ENCODE measurements at regions not wholly inside any gene's neighbourhood (a gene's known extent, or its start where the extent isn't known, plus 50 kb on each side); places are given as distances from the start of the nearest gene placed in this dataset.

DNA sequence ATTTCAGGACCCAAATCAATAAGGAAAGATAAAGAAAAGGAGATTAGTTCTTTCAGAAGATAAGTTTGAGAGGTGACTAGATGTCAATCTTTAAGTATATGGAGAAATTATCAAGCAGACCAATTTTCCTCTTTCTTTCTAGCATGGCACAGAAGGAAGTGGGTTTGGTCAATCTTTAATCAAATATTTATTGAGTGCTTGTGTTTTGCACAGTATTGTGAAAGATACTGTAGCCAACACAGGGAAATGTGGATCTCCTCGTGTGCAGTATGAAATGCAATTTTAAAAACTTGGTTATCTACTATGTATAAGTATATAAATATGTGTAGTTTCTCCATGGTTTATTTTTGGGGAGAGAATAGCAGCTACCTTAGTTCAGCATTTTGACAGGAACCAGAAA lies 655.2 kb downstream of the RAPGEF2 start:
- H3K27ac Mint-ChIP-seq: no peak overlapping the region
- no peaks in the 10 kb centered on the region for H3K4me1 Mint-ChIP-seq (ENCODE audit: low read depth)
- TF ChIP-seq, protein P1, sequence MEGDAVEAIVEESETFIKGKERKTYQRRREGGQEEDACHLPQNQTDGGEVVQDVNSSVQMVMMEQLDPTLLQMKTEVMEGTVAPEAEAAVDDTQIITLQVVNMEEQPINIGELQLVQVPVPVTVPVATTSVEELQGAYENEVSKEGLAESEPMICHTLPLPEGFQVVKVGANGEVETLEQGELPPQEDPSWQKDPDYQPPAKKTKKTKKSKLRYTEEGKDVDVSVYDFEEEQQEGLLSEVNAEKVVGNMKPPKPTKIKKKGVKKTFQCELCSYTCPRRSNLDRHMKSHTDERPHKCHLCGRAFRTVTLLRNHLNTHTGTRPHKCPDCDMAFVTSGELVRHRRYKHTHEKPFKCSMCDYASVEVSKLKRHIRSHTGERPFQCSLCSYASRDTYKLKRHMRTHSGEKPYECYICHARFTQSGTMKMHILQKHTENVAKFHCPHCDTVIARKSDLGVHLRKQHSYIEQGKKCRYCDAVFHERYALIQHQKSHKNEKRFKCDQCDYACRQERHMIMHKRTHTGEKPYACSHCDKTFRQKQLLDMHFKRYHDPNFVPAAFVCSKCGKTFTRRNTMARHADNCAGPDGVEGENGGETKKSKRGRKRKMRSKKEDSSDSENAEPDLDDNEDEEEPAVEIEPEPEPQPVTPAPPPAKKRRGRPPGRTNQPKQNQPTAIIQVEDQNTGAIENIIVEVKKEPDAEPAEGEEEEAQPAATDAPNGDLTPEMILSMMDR (IDR thresholded peaks at IDR 0.05; ENCODE audit: unreplicated experiment): no peak
- no peak for DNase-seq (ENCODE audit: low spot score, unreplicated experiment)
- no peaks in the 10 kb centered on the region for H3K27me3 Mint-ChIP-seq
- H3K36me3 Mint-ChIP-seq (ENCODE audit: insufficient read depth): no peaks in the 10 kb centered on the region
- peaks cover 26% of the 10 kb centered on the region for H3K9me3 Mint-ChIP-seq (ENCODE audit: low read depth)
- H3K4me3 Mint-ChIP-seq (ENCODE audit: low read depth): no peak overlapping the region

DNA sequence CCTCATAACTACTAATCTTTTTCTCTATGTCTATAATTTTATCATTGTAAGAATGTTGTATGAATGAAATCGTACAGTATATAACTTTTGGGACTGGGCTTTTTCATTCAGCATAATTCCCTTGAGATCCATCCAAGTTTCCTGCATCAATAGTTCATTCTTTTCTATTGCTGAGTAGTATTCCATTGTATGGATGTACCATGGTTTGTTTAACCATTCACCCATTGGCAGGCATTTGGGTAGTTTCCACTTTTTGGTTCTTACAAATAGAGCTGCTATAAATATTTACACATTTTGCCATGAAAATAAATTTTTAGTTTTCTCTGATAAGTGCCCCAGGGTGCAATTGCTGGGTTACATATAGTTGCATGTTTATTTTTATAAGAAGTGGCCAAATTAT lies 659.8 kb downstream of the RAPGEF2 start:
- Mint-ChIP-seq H3K9me3 (ENCODE audit: low read depth) (peaks cover 7% of the 10 kb centered on the region), H3K4me1 (ENCODE audit: low read depth) (no peaks in the 10 kb centered on the region), H3K36me3 (ENCODE audit: insufficient read depth) (no peaks in the 10 kb centered on the region), H3K27ac (no peak overlapping the region), H3K4me3 (ENCODE audit: low read depth) (no peak overlapping the region), H3K27me3 (no peaks in the 10 kb centered on the region)
- TF ChIP-seq, protein P1 (IDR thresholded peaks at IDR 0.05; ENCODE audit: unreplicated experiment): no peak
- no peak for DNase-seq (ENCODE audit: low spot score, unreplicated experiment)

DNA sequence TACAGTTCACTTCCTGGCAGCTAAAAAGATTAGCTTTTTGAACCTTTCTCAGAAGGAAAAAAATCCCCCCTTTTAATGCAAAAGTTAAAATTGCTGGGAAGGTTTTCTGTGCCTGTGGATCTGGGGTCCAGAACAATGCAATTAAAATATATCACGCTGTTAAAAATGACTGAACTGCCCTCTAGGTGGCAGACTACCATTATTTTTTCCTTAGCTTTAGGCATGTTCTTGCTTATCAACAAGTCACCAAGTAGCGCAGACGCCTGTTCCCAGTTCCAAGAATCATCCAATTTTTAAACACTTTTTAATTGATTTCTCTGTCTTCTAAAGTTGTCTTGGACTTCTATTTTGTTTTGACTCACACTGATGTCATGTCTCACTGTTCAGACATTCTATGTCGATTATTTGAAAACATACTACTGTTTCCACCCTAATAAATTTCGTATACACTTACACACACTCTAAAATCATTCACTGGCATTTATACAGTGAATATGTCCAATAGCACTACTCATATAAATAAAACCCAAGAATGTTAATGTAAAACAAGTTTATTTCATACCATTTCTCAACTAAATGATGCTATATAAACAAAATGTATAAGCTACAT lies 661.6 kb downstream of the RAPGEF2 start:
- Mint-ChIP-seq H3K4me3 (ENCODE audit: low read depth) (no peak overlapping the region), H3K27me3 (no peaks in the 10 kb centered on the region), H3K9me3 (ENCODE audit: low read depth) (peaks cover 7% of the 10 kb centered on the region), H3K27ac (no peak overlapping the region), H3K36me3 (ENCODE audit: insufficient read depth) (no peaks in the 10 kb centered on the region), H3K4me1 (ENCODE audit: low read depth) (no peaks in the 10 kb centered on the region)
- TF ChIP-seq, protein P1 (IDR thresholded peaks at IDR 0.05; ENCODE audit: unreplicated experiment): peak; percentile 76
- peak; percentile 26 for DNase-seq (ENCODE audit: low spot score, unreplicated experiment)

DNA sequence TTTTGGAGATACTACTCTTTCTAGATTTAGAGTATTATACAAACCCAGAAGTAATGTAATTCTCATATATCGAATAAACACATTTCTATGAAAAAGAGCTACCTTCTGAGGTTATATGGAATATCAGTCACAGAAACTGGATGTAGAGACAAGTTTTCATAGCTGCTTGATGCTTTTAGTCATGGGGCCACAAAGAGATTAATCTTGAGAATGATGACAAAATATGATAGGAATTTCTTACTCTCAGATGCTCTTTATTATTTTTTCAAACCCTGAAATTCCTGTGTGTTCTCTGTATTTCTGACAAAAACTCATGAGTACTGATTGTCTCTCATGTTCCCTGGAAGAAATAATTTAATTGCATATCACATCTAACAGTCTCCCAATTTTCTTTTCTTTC lies 662.5 kb downstream of the RAPGEF2 start:
- H3K27me3 Mint-ChIP-seq: no peaks in the 10 kb centered on the region
- H3K4me3 Mint-ChIP-seq (ENCODE audit: low read depth): no peak overlapping the region
- no peak overlapping the region for H3K27ac Mint-ChIP-seq
- DNase-seq (ENCODE audit: low spot score, unreplicated experiment): no peak
- H3K36me3 Mint-ChIP-seq (ENCODE audit: insufficient read depth): no peaks in the 10 kb centered on the region
- H3K9me3 Mint-ChIP-seq (ENCODE audit: low read depth): peaks cover 7% of the 10 kb centered on the region
- H3K4me1 Mint-ChIP-seq (ENCODE audit: low read depth): no peaks in the 10 kb centered on the region
- TF ChIP-seq, protein P1 (IDR thresholded peaks at IDR 0.05; ENCODE audit: unreplicated experiment): no peak

DNA sequence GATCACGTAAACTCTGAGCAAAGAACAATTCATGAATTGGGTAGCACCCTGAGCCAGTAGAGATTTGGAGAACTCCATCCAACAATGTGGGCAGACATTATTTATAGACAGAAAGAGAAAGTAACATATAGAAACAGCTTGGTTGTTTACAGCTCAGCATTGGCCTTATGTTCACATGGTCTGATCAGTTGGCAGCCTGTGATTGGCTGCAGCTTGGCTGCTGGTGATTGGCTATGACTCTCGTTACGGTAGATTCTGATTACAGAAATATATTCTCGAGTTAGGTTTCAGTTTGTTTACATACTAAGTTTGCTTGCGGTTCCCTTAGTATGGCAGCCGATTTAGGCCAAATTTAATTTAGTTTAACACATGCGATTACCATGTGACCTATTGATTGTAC lies 663.4 kb downstream of the RAPGEF2 start:
- H3K27ac Mint-ChIP-seq: no peak overlapping the region
- no peaks in the 10 kb centered on the region for H3K4me1 Mint-ChIP-seq (ENCODE audit: low read depth)
- no peak overlapping the region for H3K4me3 Mint-ChIP-seq (ENCODE audit: low read depth)
- peaks cover 7% of the 10 kb centered on the region for H3K9me3 Mint-ChIP-seq (ENCODE audit: low read depth)
- TF ChIP-seq, protein P1 (IDR thresholded peaks at IDR 0.05; ENCODE audit: unreplicated experiment): no peak
- DNase-seq (ENCODE audit: low spot score, unreplicated experiment): no peak
- H3K27me3 Mint-ChIP-seq: no peaks in the 10 kb centered on the region
- no peaks in the 10 kb centered on the region for H3K36me3 Mint-ChIP-seq (ENCODE audit: insufficient read depth)

Data from progenitor cell of endocrine pancreas (in vitro differentiated cells).